GM12891 (cell line): ENCODE measurements at regions not wholly inside any gene's neighbourhood (a gene's known extent, or its start where the extent isn't known, plus 50 kb on each side); places are given as distances from the start of the nearest gene placed in this dataset.

Experiments
- PAX5 ChIP-seq: IDR thresholded peaks from 2 replicates; pipeline ENCODE4 v1.6.1; 2011; ENCODE audit warnings: low read length, moderate library complexity, mild to moderate bottlenecking; ENCODE audit not compliant: insufficient read depth, severe bottlenecking
- POLR2A ChIP-seq: IDR thresholded peaks from 2 replicates; pipeline ENCODE4 v1.6.1; 2011; ENCODE audit warnings: low read depth, low read length, control low read depth
- POLR2AphosphoS5 ChIP-seq: IDR thresholded peaks from 2 replicates; pipeline ENCODE4 v1.6.1; 2011; ENCODE audit warnings: low read depth, low read length, control low read depth
- POU2F2 ChIP-seq: IDR thresholded peaks from 2 replicates; pipeline ENCODE4 v1.6.1; 2011; ENCODE audit warnings: low read depth, mild to moderate bottlenecking, control low read depth, low read length, moderate library complexity
- SPI1 ChIP-seq: IDR thresholded peaks from 2 replicates; pipeline ENCODE4 v1.6.1; 2011; ENCODE audit warnings: low read depth, low read length, control low read depth
- TAF1 ChIP-seq: IDR thresholded peaks from 2 replicates; pipeline ENCODE4 v1.6.1; 2011; ENCODE audit warnings: low read depth, low read length, control low read depth

GRCh38 chr5:27482663-27483062 is 444.3 kb upstream of the CDH9 start:
- TF ChIP-seq POLR2A (no peak), POLR2AphosphoS5 (no peak), TAF1 (no peak), POU2F2 (no peak), SPI1 (no peak), PAX5 (no peak)
